ENCODE measurements at regions not wholly inside any gene's neighbourhood (a gene's known extent, or its start where the extent isn't known, plus 50 kb on each side); places are given as distances from the start of the nearest gene placed in this dataset.

- H3K9me3 ChIP-seq (replicated peaks), result no peaks in the 10 kb centered on the region
- H3K4me1 ChIP-seq (replicated peaks), result peaks cover 34% of the 10 kb centered on the region
- no peak overlapping the region for H3K27ac ChIP-seq
- H3K4me3 ChIP-seq, result no peak overlapping the region
- no peak for DNase-seq (ENCODE audit: low read depth in 1 of 2, low spot score in 2 of 2)
- H3K27me3 ChIP-seq (replicated peaks), result no peaks in the 10 kb centered on the region
- peaks cover 26% of the 10 kb centered on the region for H3K36me3 ChIP-seq
Observed at GRCh38 chr9:106288689-106289088, 574.3 kb upstream of the ZNF462 start.

GRCh38 chr9:106291786-106292185, 571.2 kb upstream of the ZNF462 start:
- Histone ChIP-seq H3K9me3 (replicated peaks) (no peaks in the 10 kb centered on the region), H3K36me3 (peaks cover 35% of the 10 kb centered on the region), H3K4me3 (no peak overlapping the region), H3K27ac (peak overlapping the region; percentile 24), H3K4me1 (replicated peaks) (peaks cover 36% of the 10 kb centered on the region), H3K27me3 (replicated peaks) (no peaks in the 10 kb centered on the region)
- DNase-seq (ENCODE audit: low read depth in 1 of 2, low spot score in 2 of 2), result peak in 1 of 2 experiments; percentile 37

GRCh38 chr9:106296426-106296825, 566.5 kb upstream of the ZNF462 start:
- no peaks in the 10 kb centered on the region for H3K27me3 ChIP-seq (replicated peaks)

GRCh38 chr9:106298997-106299396, 564.0 kb upstream of the ZNF462 start:
- DNase-seq (ENCODE audit: low read depth in 1 of 2, low spot score in 2 of 2), result no peak
- Histone ChIP-seq H3K36me3 (peaks cover 19% of the 10 kb centered on the region; the same call in 1 of the 2 replicates), H3K27ac (no peak overlapping the region), H3K27me3 (replicated peaks) (no peaks in the 10 kb centered on the region), H3K9me3 (replicated peaks) (no peaks in the 10 kb centered on the region), H3K4me1 (replicated peaks) (peaks cover 9% of the 10 kb centered on the region; the same call in 1 of the 2 replicates), H3K4me3 (no peak overlapping the region)

More at GRCh38 chr9:106296426-106296825, 566.5 kb upstream of the ZNF462 start:
- H3K27ac ChIP-seq, result no peak overlapping the region
- H3K4me1 ChIP-seq (replicated peaks), result peaks cover 23% of the 10 kb centered on the region
- no peak overlapping the region for H3K4me3 ChIP-seq
- no peak for DNase-seq (ENCODE audit: low read depth in 1 of 2, low spot score in 2 of 2)
- H3K36me3 ChIP-seq, result peaks cover 20% of the 10 kb centered on the region; the same call in 1 of the 2 replicates
- H3K9me3 ChIP-seq (replicated peaks), result no peaks in the 10 kb centered on the region

- no peak for DNase-seq (ENCODE audit: low read depth in 1 of 2, low spot score in 2 of 2)
- H3K4me3 ChIP-seq, result no peak overlapping the region
Observed at GRCh38 chr9:106304401-106304920, 558.5 kb upstream of the ZNF462 start.

GRCh38 chr9:106305428-106306133, 557.4 kb upstream of the ZNF462 start:
- Histone ChIP-seq H3K4me1 (replicated peaks) (peaks cover 8% of the 10 kb centered on the region), H3K36me3 (0 out of 2 replicates have a peak, but pooled peaks cover 2% of the 10 kb centered on the region), H3K27me3 (replicated peaks) (no peaks in the 10 kb centered on the region), H3K4me3 (no peak overlapping the region), H3K27ac (no peak overlapping the region), H3K9me3 (replicated peaks) (no peaks in the 10 kb centered on the region)
- no peak for DNase-seq (ENCODE audit: low read depth in 1 of 2, low spot score in 2 of 2)

More at GRCh38 chr9:106304401-106304920, 558.5 kb upstream of the ZNF462 start:
- Histone ChIP-seq H3K27me3 (replicated peaks) (no peaks in the 10 kb centered on the region), H3K9me3 (replicated peaks) (no peaks in the 10 kb centered on the region), H3K4me1 (replicated peaks) (peaks cover 5% of the 10 kb centered on the region), H3K27ac (no peak overlapping the region), H3K36me3 (0 out of 2 replicates have a peak, but pooled peaks cover 5% of the 10 kb centered on the region)

GRCh38 chr9:106307670-106308069, 555.3 kb upstream of the ZNF462 start:
- no peak for DNase-seq (ENCODE audit: low read depth in 1 of 2, low spot score in 2 of 2)
- no peaks in the 10 kb centered on the region for H3K9me3 ChIP-seq (replicated peaks)

GRCh38 chr9:106309925-106310324, 553.0 kb upstream of the ZNF462 start:
- Histone ChIP-seq H3K36me3 (0 out of 2 replicates have a peak, but pooled peaks cover 2% of the 10 kb centered on the region), H3K4me3 (no peak overlapping the region), H3K4me1 (replicated peaks) (peaks cover 8% of the 10 kb centered on the region), H3K27me3 (replicated peaks) (no peaks in the 10 kb centered on the region), H3K9me3 (replicated peaks) (no peaks in the 10 kb centered on the region), H3K27ac (no peak overlapping the region)
- no peak for DNase-seq (ENCODE audit: low read depth in 1 of 2, low spot score in 2 of 2)

More at GRCh38 chr9:106307670-106308069, 555.3 kb upstream of the ZNF462 start:
- Histone ChIP-seq H3K27me3 (replicated peaks) (no peaks in the 10 kb centered on the region), H3K4me1 (replicated peaks) (peaks cover 8% of the 10 kb centered on the region), H3K27ac (no peak overlapping the region), H3K36me3 (0 out of 2 replicates have a peak, but pooled peaks cover 2% of the 10 kb centered on the region), H3K4me3 (no peak overlapping the region)

GRCh38 chr9:106310782-106311181, 552.2 kb upstream of the ZNF462 start:
- no peak for DNase-seq (ENCODE audit: low read depth in 1 of 2, low spot score in 2 of 2)
- Histone ChIP-seq H3K27me3 (replicated peaks) (no peaks in the 10 kb centered on the region), H3K4me3 (no peak overlapping the region), H3K27ac (no peak overlapping the region), H3K4me1 (replicated peaks) (peaks cover 8% of the 10 kb centered on the region), H3K36me3 (0 out of 2 replicates have a peak, but pooled peaks cover 5% of the 10 kb centered on the region), H3K9me3 (replicated peaks) (no peaks in the 10 kb centered on the region)

- Histone ChIP-seq H3K27me3 (replicated peaks) (no peaks in the 10 kb centered on the region), H3K9me3 (replicated peaks) (no peaks in the 10 kb centered on the region), H3K4me1 (replicated peaks) (peaks cover 3% of the 10 kb centered on the region; the same call in 1 of the 2 replicates), H3K4me3 (no peak overlapping the region), H3K36me3 (0 out of 2 replicates have a peak, but pooled peaks cover 5% of the 10 kb centered on the region), H3K27ac (no peak overlapping the region)
- no peak for DNase-seq (ENCODE audit: low read depth in 1 of 2, low spot score in 2 of 2)
Observed at GRCh38 chr9:106312906-106313305, 550.1 kb upstream of the ZNF462 start.

GRCh38 chr9:106314476-106314875, 548.5 kb upstream of the ZNF462 start:
- Histone ChIP-seq H3K27me3 (replicated peaks) (no peaks in the 10 kb centered on the region), H3K9me3 (replicated peaks) (no peaks in the 10 kb centered on the region), H3K4me1 (replicated peaks) (peaks cover 3% of the 10 kb centered on the region; the same call in 1 of the 2 replicates), H3K4me3 (no peak overlapping the region), H3K36me3 (0 out of 2 replicates have a peak, but pooled peaks cover 3% of the 10 kb centered on the region), H3K27ac (no peak overlapping the region)
- DNase-seq (ENCODE audit: low read depth in 1 of 2, low spot score in 2 of 2), result no peak

- Histone ChIP-seq H3K9me3 (replicated peaks) (no peaks in the 10 kb centered on the region), H3K27ac (no peak overlapping the region), H3K4me3 (no peak overlapping the region), H3K36me3 (no peaks in the 10 kb centered on the region), H3K27me3 (replicated peaks) (no peaks in the 10 kb centered on the region), H3K4me1 (replicated peaks) (no peaks in the 10 kb centered on the region)
- no peak for DNase-seq (ENCODE audit: low read depth in 1 of 2, low spot score in 2 of 2)
Observed at GRCh38 chr9:106321394-106322180, 541.4 kb upstream of the ZNF462 start.

- Histone ChIP-seq H3K4me3 (no peak overlapping the region), H3K27ac (no peak overlapping the region), H3K9me3 (replicated peaks) (no peaks in the 10 kb centered on the region), H3K36me3 (no peaks in the 10 kb centered on the region), H3K27me3 (replicated peaks) (no peaks in the 10 kb centered on the region), H3K4me1 (replicated peaks) (0 out of 2 replicates have a peak, but pooled peaks cover 3% of the 10 kb centered on the region)
- DNase-seq (ENCODE audit: low read depth in 1 of 2, low spot score in 2 of 2), result no peak
Observed at GRCh38 chr9:106322706-106323245, 540.2 kb upstream of the ZNF462 start.
